Spleen (tissue), 7 donors: ENCODE measurements at regions not wholly inside any gene's neighbourhood (a gene's known extent, or its start where the extent isn't known, plus 50 kb on each side); places are given as distances from the start of the nearest gene placed in this dataset.

Source experiments
- POLR2A ChIP-seq, 3 donors: fragments of 450-650 bp; IDR thresholded peaks; one replicate each; pipeline ENCODE4 v1.5.1; 2017; ENCODE audit warnings: antibody characterized with exemption in 3 of 3, mild to moderate bottlenecking in 1 of 3
- TF ChIP-seq, protein P1 (sequence below), 11 experiments: fragments of 200-600 bp in 7 of 11; fragments of 450-650 bp in 4 of 11; sonication (generic) in 4 of 11; IDR thresholded peaks in 8 of 11; conservative IDR thresholded peaks in 3 of 11; 1 replicate in 7 of 11; 2 replicates in 4 of 11; pipeline versions ENCODE4 v1.4.0 to v1.8.0; 2016 to 2021; ENCODE audit warnings: antibody characterized with exemption in 11 of 11, inconsistent platforms in 4 of 11, mild to moderate bottlenecking in 1 of 11
- donor health status: DM: no; HTN: no; CAD: no; lungs with moderate emphysema.
- donor health status: DM: no; HTN: no; CAD: no.
- donor health status: DM: no; HTN: no; CAD: no.

DNA sequence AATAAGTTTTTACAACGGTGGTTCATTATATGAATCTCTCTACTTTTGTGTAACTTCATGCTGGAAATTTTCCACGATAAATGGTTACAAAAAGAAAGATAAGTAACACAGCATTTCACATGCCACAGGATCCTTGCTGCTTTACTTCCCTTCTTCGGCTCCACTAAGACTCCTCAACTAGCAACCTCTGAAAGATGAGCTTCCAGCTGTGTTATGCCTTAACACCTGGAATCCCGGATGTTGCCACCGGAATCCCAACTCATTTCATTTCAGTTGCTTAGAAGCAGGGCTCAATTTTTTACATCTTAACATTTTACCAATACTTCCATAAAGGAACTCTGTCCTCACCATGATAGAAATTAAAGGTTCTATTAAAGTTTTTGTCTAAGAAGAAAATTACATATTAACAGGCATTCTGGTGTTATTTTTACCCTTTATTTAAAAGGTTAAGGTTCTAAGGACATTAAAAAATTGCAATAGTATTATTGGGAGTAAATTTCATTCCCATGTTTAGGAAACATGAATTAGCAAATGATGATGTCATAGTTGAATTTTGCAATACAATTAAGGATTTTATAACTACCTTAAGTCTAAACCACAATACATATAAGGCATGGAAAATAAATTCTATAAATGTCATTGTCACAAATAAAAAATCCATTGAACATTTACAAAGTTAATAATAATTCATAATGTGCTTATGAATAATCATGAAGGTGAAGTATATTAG lies 57.1 kb upstream of the IL6 start:
- TF ChIP-seq, protein P1, sequence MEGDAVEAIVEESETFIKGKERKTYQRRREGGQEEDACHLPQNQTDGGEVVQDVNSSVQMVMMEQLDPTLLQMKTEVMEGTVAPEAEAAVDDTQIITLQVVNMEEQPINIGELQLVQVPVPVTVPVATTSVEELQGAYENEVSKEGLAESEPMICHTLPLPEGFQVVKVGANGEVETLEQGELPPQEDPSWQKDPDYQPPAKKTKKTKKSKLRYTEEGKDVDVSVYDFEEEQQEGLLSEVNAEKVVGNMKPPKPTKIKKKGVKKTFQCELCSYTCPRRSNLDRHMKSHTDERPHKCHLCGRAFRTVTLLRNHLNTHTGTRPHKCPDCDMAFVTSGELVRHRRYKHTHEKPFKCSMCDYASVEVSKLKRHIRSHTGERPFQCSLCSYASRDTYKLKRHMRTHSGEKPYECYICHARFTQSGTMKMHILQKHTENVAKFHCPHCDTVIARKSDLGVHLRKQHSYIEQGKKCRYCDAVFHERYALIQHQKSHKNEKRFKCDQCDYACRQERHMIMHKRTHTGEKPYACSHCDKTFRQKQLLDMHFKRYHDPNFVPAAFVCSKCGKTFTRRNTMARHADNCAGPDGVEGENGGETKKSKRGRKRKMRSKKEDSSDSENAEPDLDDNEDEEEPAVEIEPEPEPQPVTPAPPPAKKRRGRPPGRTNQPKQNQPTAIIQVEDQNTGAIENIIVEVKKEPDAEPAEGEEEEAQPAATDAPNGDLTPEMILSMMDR (IDR thresholded peaks at IDR 0.05 in 8 of 11, conservative IDR thresholded peaks at IDR 0.05 in 3 of 11): no peak
- TF ChIP-seq POLR2A (IDR thresholded peaks at IDR 0.05): no peak
